Sigmoid colon (tissue), 4 donors: ENCODE measurements at regions not wholly inside any gene's neighbourhood (a gene's known extent, or its start where the extent isn't known, plus 50 kb on each side); places are given as distances from the start of the nearest gene placed in this dataset.

ENCODE experiments used
- EP300 ChIP-seq, 4 donors: sonication (generic); formaldehyde crosslinking; IDR thresholded peaks; one replicate each; pipeline ENCODE4 v1.6.1; 2017; ENCODE audit warnings: antibody characterized with exemption in 4 of 4
- POLR2A ChIP-seq, 2 donors: fragments of 450-650 bp; IDR thresholded peaks; one replicate each; pipeline ENCODE4 v1.6.1; 2016; ENCODE audit warnings: antibody characterized with exemption in 2 of 2, mild to moderate bottlenecking in 2 of 2, moderate library complexity in 2 of 2
- POLR2AphosphoS5 ChIP-seq, 4 donors: sonication (generic); formaldehyde crosslinking; IDR thresholded peaks; one replicate each; pipeline ENCODE4 v1.6.1; 2017; ENCODE audit warnings: antibody characterized with exemption in 4 of 4
- TF ChIP-seq, protein P1 (sequence below), 4 experiments: fragments of 450-650 bp in 3 of 4; fragments of 200-600 bp in 1 of 4; IDR thresholded peaks; one replicate each; pipeline ENCODE4 v1.5.1; 2016 to 2019; ENCODE audit warnings: antibody characterized with exemption in 4 of 4, mild to moderate bottlenecking in 3 of 4, moderate library complexity in 2 of 4

GRCh38 chr6:68026483-68026882, 608.6 kb upstream of the ADGRB3 start:
- TF ChIP-seq, protein P1, sequence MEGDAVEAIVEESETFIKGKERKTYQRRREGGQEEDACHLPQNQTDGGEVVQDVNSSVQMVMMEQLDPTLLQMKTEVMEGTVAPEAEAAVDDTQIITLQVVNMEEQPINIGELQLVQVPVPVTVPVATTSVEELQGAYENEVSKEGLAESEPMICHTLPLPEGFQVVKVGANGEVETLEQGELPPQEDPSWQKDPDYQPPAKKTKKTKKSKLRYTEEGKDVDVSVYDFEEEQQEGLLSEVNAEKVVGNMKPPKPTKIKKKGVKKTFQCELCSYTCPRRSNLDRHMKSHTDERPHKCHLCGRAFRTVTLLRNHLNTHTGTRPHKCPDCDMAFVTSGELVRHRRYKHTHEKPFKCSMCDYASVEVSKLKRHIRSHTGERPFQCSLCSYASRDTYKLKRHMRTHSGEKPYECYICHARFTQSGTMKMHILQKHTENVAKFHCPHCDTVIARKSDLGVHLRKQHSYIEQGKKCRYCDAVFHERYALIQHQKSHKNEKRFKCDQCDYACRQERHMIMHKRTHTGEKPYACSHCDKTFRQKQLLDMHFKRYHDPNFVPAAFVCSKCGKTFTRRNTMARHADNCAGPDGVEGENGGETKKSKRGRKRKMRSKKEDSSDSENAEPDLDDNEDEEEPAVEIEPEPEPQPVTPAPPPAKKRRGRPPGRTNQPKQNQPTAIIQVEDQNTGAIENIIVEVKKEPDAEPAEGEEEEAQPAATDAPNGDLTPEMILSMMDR (IDR thresholded peaks at IDR 0.05) = no peak
- TF ChIP-seq POLR2AphosphoS5 (IDR thresholded peaks at IDR 0.05) (no peak), POLR2A (IDR thresholded peaks at IDR 0.05) (no peak), EP300 (IDR thresholded peaks at IDR 0.05) (no peak)
